IMR-90 (cell line): ENCODE measurements at regions not wholly inside any gene's neighbourhood (a gene's known extent, or its start where the extent isn't known, plus 50 kb on each side); places are given as distances from the start of the nearest gene placed in this dataset.

ENCODE experiments used
- ATAC-seq: fragments of 200-7000 bp; cut with Tn5 transposase; 2 replicates; pipeline ENCODE4 v1.9.1; 2020; ENCODE audit warnings: low read depth, mild to moderate bottlenecking, moderate library complexity
- BruUV-seq: library from RNA; stranded (reverse); fragments of 400-500 nt; replicated peaks from 2 replicates; lab custom pipeline; 2021; lab: Mats Ljungman, UMichigan
- CTCF ChIA-PET: fragments of 300-600 bp; formaldehyde crosslinking; extraction: SDS; loops from one replicate; lab custom pipeline; 2021; ENCODE audit warnings: antibody characterized with exemption; lab: Yijun Ruan, JAX
- POLR2A ChIA-PET: fragments of 300-600 bp; sonication (Branson Sonifier 250); formaldehyde crosslinking; loops from one replicate; lab custom pipeline; 2022; ENCODE audit warnings: antibody characterized with exemption; ENCODE audit not compliant: unreplicated experiment; lab: Charles Lee
- DNase-seq: peaks from one replicate; pipeline ENCODE4 v3.0.0; 2013
- H2AFZ ChIP-seq: replicated peaks from 2 replicates; pipeline ENCODE3; 2013; ENCODE audit warnings: low read length, mild to moderate bottlenecking; ENCODE audit not compliant: poor library complexity
- H2AK5ac ChIP-seq: 2 replicates; pipeline ENCODE4 v1.6.1; 2013; ENCODE audit warnings: low read depth, low read length, inconsistent platforms
- H2AK9ac ChIP-seq: replicated peaks from 2 replicates; pipeline ENCODE3; 2013; ENCODE audit warnings: mild to moderate bottlenecking, low read depth, low read length, moderate library complexity; ENCODE audit not compliant: poor library complexity
- H2BK120ac ChIP-seq: 2 replicates; pipeline ENCODE4 v1.6.1; 2013; ENCODE audit warnings: low read depth, low read length, inconsistent platforms
- H2BK15ac ChIP-seq: 3 replicates; pipeline ENCODE4 v1.6.1; 2013; ENCODE audit warnings: low read depth, low read length, inconsistent platforms
- H2BK20ac ChIP-seq: 2 replicates; pipeline ENCODE4 v1.6.1; 2013; ENCODE audit warnings: low read depth, mild to moderate bottlenecking, inconsistent platforms, low read length, moderate library complexity
- H2BK5ac ChIP-seq: 2 replicates; pipeline ENCODE4 v1.6.1; 2013; ENCODE audit warnings: mild to moderate bottlenecking, low read depth, low read length, inconsistent platforms; ENCODE audit not compliant: poor library complexity, severe bottlenecking
- H3K14ac ChIP-seq: replicated peaks from 2 replicates; pipeline ENCODE4 v1.6.1; 2013; ENCODE audit warnings: low read depth, low read length, inconsistent platforms
- H3K18ac ChIP-seq: 2 replicates; pipeline ENCODE4 v1.6.1; 2013; ENCODE audit warnings: low read depth, low read length, control low read depth
- H3K23ac ChIP-seq: 2 replicates; pipeline ENCODE4 v1.6.1; 2013; ENCODE audit warnings: low read depth, low read length, inconsistent platforms
- H3K27ac ChIP-seq: 2 replicates; pipeline ENCODE4 v1.5.1; 2013; ENCODE audit warnings: mild to moderate bottlenecking, control low read depth, low read length; ENCODE audit not compliant: insufficient read depth
- H3K27me3 ChIP-seq: 2 replicates; pipeline ENCODE4 v1.6.1; 2013; ENCODE audit warnings: low read length; ENCODE audit not compliant: control insufficient read depth, insufficient read depth
- H3K36me3 ChIP-seq: 2 replicates; pipeline ENCODE4 v1.6.1; 2013; ENCODE audit warnings: low read length, mixed read lengths; ENCODE audit not compliant: control insufficient read depth, insufficient read depth
- H3K4ac ChIP-seq: 2 replicates; pipeline ENCODE4 v1.6.1; 2013; ENCODE audit warnings: low read depth, low read length, inconsistent platforms
- H3K4me1 ChIP-seq: 2 replicates; pipeline ENCODE4 v1.6.1; 2013; ENCODE audit warnings: low read length, mixed read lengths; ENCODE audit not compliant: control insufficient read depth, insufficient read depth
- H3K4me2 ChIP-seq: 2 replicates; pipeline ENCODE4 v1.6.1; 2013; ENCODE audit warnings: low read depth, mild to moderate bottlenecking, control low read depth, low read length, moderate library complexity
- H3K4me3 ChIP-seq: 2 replicates; pipeline ENCODE4 v1.5.1; 2013; ENCODE audit warnings: low read depth, mild to moderate bottlenecking, control low read depth, low read length, moderate library complexity; ENCODE audit not compliant: insufficient read depth
- H3K56ac ChIP-seq: 2 replicates; pipeline ENCODE4 v1.6.1; 2013; ENCODE audit warnings: low read length, inconsistent platforms; ENCODE audit not compliant: insufficient read depth; ENCODE audit errors: extremely low read depth
- H3K79me1 ChIP-seq, 2 experiments: 2 replicates each; pipeline ENCODE4 v1.6.1; 2013; ENCODE audit warnings: low read length in 2 of 2, inconsistent platforms in 1 of 2, low read depth in 1 of 2
- H3K9ac ChIP-seq: 2 replicates; pipeline ENCODE4 v1.6.1; 2013; ENCODE audit warnings: low read depth, low read length, control low read depth
- H3K9me1 ChIP-seq: 2 replicates; pipeline ENCODE4 v1.6.1; 2013; ENCODE audit warnings: low read length, inconsistent platforms; ENCODE audit not compliant: insufficient read depth
- H3K9me3 ChIP-seq: 2 replicates; pipeline ENCODE4 v1.6.1; 2013; ENCODE audit warnings: low read length; ENCODE audit not compliant: control insufficient read depth, insufficient read depth
- H4K20me1 ChIP-seq: 2 replicates; pipeline ENCODE4 v1.6.1; 2013; ENCODE audit warnings: low read length, inconsistent platforms; ENCODE audit not compliant: insufficient read depth
- H4K5ac ChIP-seq: 2 replicates; pipeline ENCODE4 v1.6.1; 2013; ENCODE audit warnings: mild to moderate bottlenecking, low read depth, low read length, control low read depth
- H4K8ac ChIP-seq, 2 experiments: 2 replicates each; pipeline ENCODE4 v1.6.1; 2013; ENCODE audit warnings: low read depth in 2 of 2, low read length in 2 of 2, control low read depth in 1 of 2, inconsistent platforms in 1 of 2
- H4K91ac ChIP-seq: 2 replicates; pipeline ENCODE4 v1.6.1; 2013; ENCODE audit warnings: low read depth, low read length, inconsistent platforms; ENCODE audit not compliant: insufficient read depth
- BHLHE40 ChIP-seq: fragments of 150-350 bp; IDR thresholded peaks from 2 replicates; pipeline ENCODE4 v1.6.1; 2016; ENCODE audit warnings: mild to moderate bottlenecking, low read depth, low read length
- CEBPB ChIP-seq: IDR thresholded peaks from 2 replicates; pipeline ENCODE4 v1.6.1; 2012; ENCODE audit warnings: low read depth, low read length, improper control_type of control experiment
- MAZ ChIP-seq: IDR thresholded peaks from 2 replicates; pipeline ENCODE4 v1.6.1; 2012; ENCODE audit warnings: low read depth, mild to moderate bottlenecking, low read length, improper control_type of control experiment, moderate library complexity, borderline replicate concordance
- MXI1 ChIP-seq: IDR thresholded peaks from 2 replicates; pipeline ENCODE4 v1.6.1; 2012; ENCODE audit warnings: low read depth, mild to moderate bottlenecking, low read length, moderate library complexity, borderline replicate concordance
- POLR2A ChIP-seq: IDR thresholded peaks from 2 replicates; pipeline ENCODE4 v1.6.1; 2012; ENCODE audit warnings: mild to moderate bottlenecking, low read depth, low read length
- RAD21 ChIP-seq: IDR thresholded peaks from 2 replicates; pipeline ENCODE4 v1.6.1; 2012; ENCODE audit warnings: low read length, improper control_type of control experiment
- RCOR1 ChIP-seq: IDR thresholded peaks from 2 replicates; pipeline ENCODE4 v1.6.1; 2012; ENCODE audit warnings: mild to moderate bottlenecking, low read length, improper control_type of control experiment; ENCODE audit not compliant: insufficient replicate concordance
- WGBS, 2 experiments: methylation state at CpG; one replicate each; pipeline versions ENCODE4 v1.1.5 to v1.1.7; 2013; ENCODE audit warnings: missing lambda C conversion rate in 2 of 2; ENCODE audit not compliant: insufficient read length in 1 of 2; ENCODE audit errors: extremely low coverage in 2 of 2; 5-methylcytosine and 5-hydroxymethylcytosine counted together
- dilution Hi-C: fragments of 300-500 bp; cut with HindIII; formaldehyde crosslinking; loops from one replicate; pipeline ENCODE4 v1.14.3; 2018; ENCODE audit warnings: low sequenced_read_pairs; ENCODE audit not compliant: unreplicated experiment
- in situ Hi-C: fragments of 300-500 bp; cut with MboI; formaldehyde crosslinking; loops from 3 replicates; pipeline ENCODE4 v1.14.3; 2019; ENCODE audit warnings: low sequenced_read_pairs, inconsistent platforms, mixed read lengths
- intact Hi-C: fragments of 100-400 bp; cut with micrococcal nuclease; formaldehyde crosslinking; loops from 2 replicates; pipeline ENCODE4 v1.10.0; 2022
- TF ChIP-seq, protein P1 (sequence below): conservative IDR thresholded peaks from 2 replicates; pipeline ENCODE4 v1.5.1; 2012; ENCODE audit warnings: mild to moderate bottlenecking, low read depth, low read length, improper control_type of control experiment
- TF ChIP-seq, protein P2 (sequence below): fragments of 150-350 bp; IDR thresholded peaks from 2 replicates; pipeline ENCODE4 v1.6.1; 2017; ENCODE audit warnings: mild to moderate bottlenecking, antibody characterized with exemption, low read length, low read depth
- TF ChIP-seq, protein P3 (sequence below): fragments of 150-350 bp; IDR thresholded peaks from 2 replicates; pipeline ENCODE4 v1.6.1; 2016; ENCODE audit warnings: low read depth, mild to moderate bottlenecking, low read length, moderate library complexity, borderline replicate concordance

DNA sequence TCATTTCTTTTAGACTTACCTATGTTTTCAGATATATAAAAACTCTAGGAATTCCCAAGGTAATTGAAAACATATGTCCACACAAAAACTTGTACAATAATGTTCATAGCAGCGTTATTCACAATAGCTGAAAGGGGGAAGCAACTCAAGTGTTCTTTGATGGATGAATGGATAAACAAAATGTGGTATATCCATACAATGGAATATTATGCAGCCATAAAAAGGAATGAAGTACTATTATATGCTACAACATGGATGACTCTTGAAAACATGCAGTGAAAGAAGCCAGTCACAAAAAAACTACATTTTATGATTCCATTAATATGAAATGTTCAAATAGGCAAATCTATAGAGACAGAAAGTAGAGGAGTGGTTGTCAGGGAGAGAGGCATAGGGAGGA lies 62.2 kb upstream of the WDR26 start:
- Histone ChIP-seq H2AFZ (no peak overlapping the region), H3K27me3 (no peaks in the 10 kb centered on the region), H2BK15ac (no peak overlapping the region), H3K36me3 (no peaks in the 10 kb centered on the region), H3K4ac (no peak overlapping the region), H2AK5ac (no peak overlapping the region; the same call in 1 of the 2 replicates), H2BK20ac (no peak overlapping the region), H3K27ac (no peak overlapping the region), H3K4me1 (peaks cover 16% of the 10 kb centered on the region), H2BK5ac (peak overlapping the region; percentile 98), H3K9me3 (no peaks in the 10 kb centered on the region), H3K79me1 (no peaks in the 10 kb centered on the region), H4K20me1 (no peaks in the 10 kb centered on the region), H3K4me2 (no peak overlapping the region), H3K9me1 (peaks cover 15% of the 10 kb centered on the region), H4K91ac (no peak overlapping the region), H2AK9ac (no peak overlapping the region), H4K5ac (no peak overlapping the region), H3K14ac (no peak overlapping the region), H3K9ac (no peak overlapping the region), H3K18ac (no peak overlapping the region), H4K8ac (no peak overlapping the region), H3K23ac (no peak overlapping the region), H3K56ac (no peak overlapping the region), H2BK120ac (no peak overlapping the region), H3K4me3 (no peak overlapping the region)
- TF ChIP-seq, protein P1, sequence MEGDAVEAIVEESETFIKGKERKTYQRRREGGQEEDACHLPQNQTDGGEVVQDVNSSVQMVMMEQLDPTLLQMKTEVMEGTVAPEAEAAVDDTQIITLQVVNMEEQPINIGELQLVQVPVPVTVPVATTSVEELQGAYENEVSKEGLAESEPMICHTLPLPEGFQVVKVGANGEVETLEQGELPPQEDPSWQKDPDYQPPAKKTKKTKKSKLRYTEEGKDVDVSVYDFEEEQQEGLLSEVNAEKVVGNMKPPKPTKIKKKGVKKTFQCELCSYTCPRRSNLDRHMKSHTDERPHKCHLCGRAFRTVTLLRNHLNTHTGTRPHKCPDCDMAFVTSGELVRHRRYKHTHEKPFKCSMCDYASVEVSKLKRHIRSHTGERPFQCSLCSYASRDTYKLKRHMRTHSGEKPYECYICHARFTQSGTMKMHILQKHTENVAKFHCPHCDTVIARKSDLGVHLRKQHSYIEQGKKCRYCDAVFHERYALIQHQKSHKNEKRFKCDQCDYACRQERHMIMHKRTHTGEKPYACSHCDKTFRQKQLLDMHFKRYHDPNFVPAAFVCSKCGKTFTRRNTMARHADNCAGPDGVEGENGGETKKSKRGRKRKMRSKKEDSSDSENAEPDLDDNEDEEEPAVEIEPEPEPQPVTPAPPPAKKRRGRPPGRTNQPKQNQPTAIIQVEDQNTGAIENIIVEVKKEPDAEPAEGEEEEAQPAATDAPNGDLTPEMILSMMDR: no peak
- no peak for TF ChIP-seq POLR2A
- TF ChIP-seq, protein P2, sequence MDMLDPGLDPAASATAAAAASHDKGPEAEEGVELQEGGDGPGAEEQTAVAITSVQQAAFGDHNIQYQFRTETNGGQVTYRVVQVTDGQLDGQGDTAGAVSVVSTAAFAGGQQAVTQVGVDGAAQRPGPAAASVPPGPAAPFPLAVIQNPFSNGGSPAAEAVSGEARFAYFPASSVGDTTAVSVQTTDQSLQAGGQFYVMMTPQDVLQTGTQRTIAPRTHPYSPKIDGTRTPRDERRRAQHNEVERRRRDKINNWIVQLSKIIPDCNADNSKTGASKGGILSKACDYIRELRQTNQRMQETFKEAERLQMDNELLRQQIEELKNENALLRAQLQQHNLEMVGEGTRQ: no peak
- TF ChIP-seq, protein P3, sequence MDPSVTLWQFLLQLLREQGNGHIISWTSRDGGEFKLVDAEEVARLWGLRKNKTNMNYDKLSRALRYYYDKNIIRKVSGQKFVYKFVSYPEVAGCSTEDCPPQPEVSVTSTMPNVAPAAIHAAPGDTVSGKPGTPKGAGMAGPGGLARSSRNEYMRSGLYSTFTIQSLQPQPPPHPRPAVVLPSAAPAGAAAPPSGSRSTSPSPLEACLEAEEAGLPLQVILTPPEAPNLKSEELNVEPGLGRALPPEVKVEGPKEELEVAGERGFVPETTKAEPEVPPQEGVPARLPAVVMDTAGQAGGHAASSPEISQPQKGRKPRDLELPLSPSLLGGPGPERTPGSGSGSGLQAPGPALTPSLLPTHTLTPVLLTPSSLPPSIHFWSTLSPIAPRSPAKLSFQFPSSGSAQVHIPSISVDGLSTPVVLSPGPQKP: no peak
- no peak for TF ChIP-seq BHLHE40
- no peak for TF ChIP-seq RAD21
- no peak for TF ChIP-seq CEBPB
- no peak for TF ChIP-seq MXI1
- no peak for TF ChIP-seq RCOR1
- TF ChIP-seq MAZ: no peak
- intact Hi-C loops (no loop called here), in situ Hi-C loops (loop anchor here (25.0 kb wide), 1 partner anchor 915 kb away; no protein-coding TSS in a partner anchor), dilution Hi-C loops (no loop called here)
- no TSS peak for BruUV-seq
- DNase-seq (no peak), ATAC-seq (no peak)
- no CpG with 5 or more reads among the region's 1 CpG for WGBS, 2 experiments
- ChIA-PET CTCF (no interaction called here), POLR2A (no interaction called here)
